Stomach (tissue), 4 donors: ENCODE measurements at regions not wholly inside any gene's neighbourhood (a gene's known extent, or its start where the extent isn't known, plus 50 kb on each side); places are given as distances from the start of the nearest gene placed in this dataset.

Experiments
- POLR2A ChIP-seq, 4 donors: fragments of 450-650 bp; IDR thresholded peaks; one replicate each; pipeline ENCODE4 v1.6.1; 2016; ENCODE audit warnings: antibody characterized with exemption in 4 of 4, control low read depth in 2 of 4, mild to moderate bottlenecking in 1 of 4, moderate library complexity in 1 of 4
- POLR2AphosphoS5 ChIP-seq, 3 donors: sonication (generic); formaldehyde crosslinking; IDR thresholded peaks; one replicate each; pipeline ENCODE4 v1.6.1; 2016; ENCODE audit warnings: antibody characterized with exemption in 3 of 3
- TF ChIP-seq, protein P1 (sequence below), 7 experiments: fragments of 450-650 bp in 4 of 7; fragments of 200-600 bp in 3 of 7; sonication (generic) in 3 of 7; IDR thresholded peaks; one replicate each; pipeline ENCODE4 v1.5.1; 2016 to 2019; ENCODE audit warnings: antibody characterized with exemption in 7 of 7, control low read depth in 2 of 7, mild to moderate bottlenecking in 1 of 7

DNA sequence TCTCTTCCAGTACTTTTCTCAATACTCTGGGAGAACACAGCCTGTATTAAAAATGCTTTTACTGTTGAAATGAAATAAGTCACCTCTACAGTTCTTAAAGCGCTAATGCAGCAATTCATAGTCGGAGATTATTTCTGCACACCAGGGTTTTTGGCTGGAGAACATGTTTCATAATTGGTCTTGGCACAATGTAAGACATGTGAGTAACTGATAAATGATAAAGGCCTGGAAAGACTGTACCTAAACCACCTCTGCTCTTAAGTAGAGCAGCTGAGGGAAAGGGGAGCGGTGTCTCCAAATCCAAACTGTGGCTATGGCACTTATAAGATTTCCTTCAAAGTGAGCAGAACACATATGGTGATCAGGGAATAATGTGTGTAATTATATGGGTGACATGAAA is 390.3 kb upstream of the MBL2 start:
- no peak for TF ChIP-seq POLR2A (IDR thresholded peaks at IDR 0.05)
- TF ChIP-seq, protein P1, sequence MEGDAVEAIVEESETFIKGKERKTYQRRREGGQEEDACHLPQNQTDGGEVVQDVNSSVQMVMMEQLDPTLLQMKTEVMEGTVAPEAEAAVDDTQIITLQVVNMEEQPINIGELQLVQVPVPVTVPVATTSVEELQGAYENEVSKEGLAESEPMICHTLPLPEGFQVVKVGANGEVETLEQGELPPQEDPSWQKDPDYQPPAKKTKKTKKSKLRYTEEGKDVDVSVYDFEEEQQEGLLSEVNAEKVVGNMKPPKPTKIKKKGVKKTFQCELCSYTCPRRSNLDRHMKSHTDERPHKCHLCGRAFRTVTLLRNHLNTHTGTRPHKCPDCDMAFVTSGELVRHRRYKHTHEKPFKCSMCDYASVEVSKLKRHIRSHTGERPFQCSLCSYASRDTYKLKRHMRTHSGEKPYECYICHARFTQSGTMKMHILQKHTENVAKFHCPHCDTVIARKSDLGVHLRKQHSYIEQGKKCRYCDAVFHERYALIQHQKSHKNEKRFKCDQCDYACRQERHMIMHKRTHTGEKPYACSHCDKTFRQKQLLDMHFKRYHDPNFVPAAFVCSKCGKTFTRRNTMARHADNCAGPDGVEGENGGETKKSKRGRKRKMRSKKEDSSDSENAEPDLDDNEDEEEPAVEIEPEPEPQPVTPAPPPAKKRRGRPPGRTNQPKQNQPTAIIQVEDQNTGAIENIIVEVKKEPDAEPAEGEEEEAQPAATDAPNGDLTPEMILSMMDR (IDR thresholded peaks at IDR 0.05) = no peak
- TF ChIP-seq POLR2AphosphoS5 (IDR thresholded peaks at IDR 0.05) = no peak
